Astrocyte of the hippocampus (primary cell): ENCODE measurements at regions not wholly inside any gene's neighbourhood (a gene's known extent, or its start where the extent isn't known, plus 50 kb on each side); places are given as distances from the start of the nearest gene placed in this dataset.
"Not testable (repeated sequence)": the region's sequence is repeated elsewhere in the genome, so short reads cannot be mapped to it uniquely, and the experiment has no call there.

Experiments
- DNase-seq: peaks from one replicate; pipeline ENCODE4 v3.0.0; 2011; ENCODE audit warnings: low read depth, low spot score

DNA sequence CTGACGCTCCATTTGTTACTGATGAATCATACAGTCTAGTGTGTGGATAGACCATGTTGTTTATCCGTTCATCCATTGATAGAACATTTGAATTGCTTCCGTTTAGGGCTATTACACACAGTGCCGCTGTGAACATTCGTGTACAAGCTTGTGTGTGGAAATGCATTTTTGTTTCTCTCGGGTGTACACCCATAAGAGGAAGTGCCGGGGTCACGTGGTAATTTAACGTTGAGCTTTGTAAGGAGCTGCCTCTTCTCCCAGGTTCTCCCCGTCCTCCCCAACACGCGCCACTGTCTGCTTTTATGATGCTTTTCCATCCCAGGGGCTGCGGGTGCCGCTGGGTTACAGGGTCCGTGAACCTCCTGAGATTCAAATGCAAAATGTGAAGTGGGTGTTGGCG, 142.3 kb downstream of the IGLL1 start:
- no peak for DNase-seq

- DNase-seq = not testable (repeated sequence)
These were observed 143.0 kb downstream of the IGLL1 start for GRCh38 chr22:23437107-23437395.

GRCh38 chr22:23436354-23437106, 143.6 kb downstream of the IGLL1 start:
- DNase-seq = not testable (repeated sequence)

DNA sequence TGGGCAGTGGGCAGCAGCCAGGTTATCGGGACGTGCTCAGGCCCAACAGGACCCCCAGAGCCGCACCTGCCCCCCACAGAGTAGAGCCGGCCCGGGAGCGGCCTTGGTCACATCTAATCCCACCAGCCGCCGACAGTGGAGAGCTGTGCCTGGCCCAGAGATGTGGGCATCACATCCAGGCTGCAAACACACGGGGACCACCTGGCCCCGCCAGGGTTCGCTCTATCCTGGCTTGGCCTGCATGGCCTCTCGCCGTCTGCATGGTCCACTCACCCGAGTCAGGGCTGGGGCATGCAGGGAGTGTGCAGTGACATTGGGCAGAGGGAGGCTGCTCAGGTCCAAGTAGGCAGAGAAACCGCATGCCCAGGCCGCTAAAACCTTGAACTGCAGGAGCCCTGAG, 144.9 kb downstream of the IGLL1 start:
- DNase-seq = not testable (repeated sequence)

DNA sequence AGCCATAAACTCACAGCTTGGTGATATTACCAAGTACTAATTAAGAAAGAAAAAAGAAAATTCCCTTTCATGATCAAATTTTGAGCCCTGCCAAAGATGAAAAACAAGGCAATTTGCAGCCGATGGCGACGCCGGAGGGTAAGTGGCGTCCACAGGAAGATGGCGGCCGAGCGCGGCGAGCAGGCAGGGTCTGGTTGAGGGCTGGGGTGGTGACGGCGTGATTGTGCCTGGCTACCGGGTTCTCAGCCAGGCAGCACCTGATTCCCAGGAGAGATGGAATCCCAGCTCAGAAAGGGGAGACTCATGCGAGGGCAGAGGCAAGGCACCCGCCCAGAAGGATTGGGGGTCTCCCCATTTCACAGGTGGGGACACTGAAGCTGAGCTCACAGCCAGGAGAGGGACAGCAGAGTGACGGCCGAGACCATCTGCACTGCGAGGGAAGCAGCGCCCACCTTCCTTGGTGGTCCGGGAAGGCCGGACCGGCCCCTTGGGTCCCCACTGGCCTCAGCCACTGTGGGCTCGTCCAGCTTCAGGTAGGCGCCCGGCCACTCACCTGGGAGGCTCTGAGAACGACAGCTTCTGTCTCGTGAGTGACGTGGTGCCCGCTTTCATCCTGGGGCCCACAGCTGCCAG, 145.8 kb downstream of the IGLL1 start:
- DNase-seq = not testable (repeated sequence)

- peak; percentile 18 for DNase-seq
These were observed 146.7 kb downstream of the IGLL1 start for GRCh38 chr22:23433127-23434005.

DNA sequence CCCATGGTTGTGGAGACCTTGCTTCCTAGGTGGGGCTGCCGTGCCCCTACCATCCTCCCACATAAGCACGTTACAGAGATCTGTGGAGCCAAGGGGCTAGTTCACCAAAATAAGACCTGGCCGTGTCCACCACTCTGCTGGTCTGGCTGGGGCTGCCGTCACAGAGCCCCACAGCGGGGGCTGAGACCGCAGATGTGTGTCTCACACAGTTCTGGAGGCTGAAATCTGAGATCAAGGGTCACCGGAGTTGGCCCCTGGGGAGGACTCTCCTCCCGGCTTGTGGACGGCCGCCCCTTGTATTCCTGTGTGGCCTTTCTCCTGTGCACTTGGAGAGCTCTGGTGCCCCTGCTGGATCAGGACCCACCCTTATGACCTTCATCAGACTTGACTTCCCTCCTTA, 147.4 kb downstream of the IGLL1 start:
- not testable (repeated sequence) for DNase-seq

DNA sequence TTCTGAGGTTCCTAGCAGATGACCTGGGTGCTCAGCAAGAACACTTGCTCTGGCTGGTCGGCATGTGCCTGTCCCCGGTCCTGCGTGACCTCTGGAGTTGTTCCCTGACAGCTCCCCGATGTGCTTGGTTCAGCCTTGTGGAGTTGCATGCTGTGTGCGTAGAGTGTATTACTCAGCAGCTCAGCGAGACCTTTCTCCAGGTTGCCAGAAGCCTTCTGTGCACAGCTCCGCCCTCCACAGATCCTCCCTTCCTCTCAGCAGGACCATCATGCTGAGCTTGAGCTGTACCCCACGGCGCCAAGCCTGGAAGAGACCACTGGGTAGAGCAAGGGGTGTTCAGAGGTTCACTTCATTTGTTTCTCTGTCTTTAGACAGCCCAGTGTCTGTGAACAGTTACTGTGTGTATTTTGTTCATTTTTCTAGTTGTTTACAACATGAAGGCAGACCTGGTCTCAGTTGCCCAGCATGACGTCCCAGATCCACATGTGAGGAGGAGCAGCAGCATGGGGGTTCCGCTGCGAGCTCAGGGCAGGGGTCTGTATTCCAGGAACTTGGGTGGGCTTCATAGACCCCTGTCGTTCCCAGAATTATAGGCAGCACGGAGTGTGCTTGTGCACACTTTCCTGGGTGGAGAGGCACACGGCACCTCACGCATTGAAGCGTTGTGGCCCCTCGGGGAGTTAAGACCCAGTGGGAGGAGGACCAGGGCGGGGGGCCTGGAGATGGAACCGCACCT, 148.6 kb downstream of the IGLL1 start:
- peak; percentile 8 for DNase-seq

GRCh38 chr22:23424551-23425068, 155.5 kb downstream of the IGLL1 start:
- not testable (repeated sequence) for DNase-seq

DNA sequence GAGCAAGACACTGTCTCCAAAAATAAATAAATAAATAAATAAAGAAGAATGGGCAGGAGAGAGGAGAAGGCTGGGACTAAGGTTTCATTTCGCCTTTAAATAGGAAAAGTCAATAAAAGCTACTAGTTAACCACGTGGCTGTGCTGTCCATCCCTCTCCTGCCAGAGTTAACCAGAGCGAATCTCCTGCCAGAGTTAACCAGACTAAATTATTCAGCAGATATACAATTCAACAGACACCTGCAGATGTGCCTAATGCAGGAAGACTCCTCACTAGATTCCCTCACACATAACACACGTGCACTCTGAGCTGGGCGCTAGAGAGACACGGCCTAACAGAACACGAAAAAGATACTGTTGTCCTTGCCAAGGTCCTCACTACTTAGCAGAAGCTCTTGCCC, 156.1 kb downstream of the IGLL1 start:
- DNase-seq = no peak

- DNase-seq = not testable (repeated sequence)
These were observed 157.8 kb downstream of the IGLL1 start for GRCh38 chr22:23422281-23422680.

DNA sequence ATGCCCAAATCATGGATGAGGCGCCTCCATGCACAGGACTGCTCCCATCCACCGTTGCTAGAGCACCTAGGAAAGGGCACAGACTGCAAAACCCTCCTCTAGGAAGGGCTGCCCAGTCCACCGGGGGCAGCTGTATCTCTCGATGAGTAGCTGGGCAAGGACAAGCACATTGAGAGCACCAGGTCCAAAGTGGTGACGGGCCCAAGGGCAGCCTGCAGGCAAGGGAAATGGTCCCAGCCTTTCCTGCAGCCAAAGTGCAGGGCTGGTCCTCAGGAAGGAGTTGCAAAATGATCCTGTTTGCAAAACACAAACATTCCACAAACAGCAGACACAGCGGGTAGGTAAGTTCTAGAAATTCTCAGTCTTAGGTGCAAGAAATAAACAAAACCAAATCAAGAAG, 158.8 kb downstream of the IGLL1 start:
- DNase-seq = not testable (repeated sequence)

DNA sequence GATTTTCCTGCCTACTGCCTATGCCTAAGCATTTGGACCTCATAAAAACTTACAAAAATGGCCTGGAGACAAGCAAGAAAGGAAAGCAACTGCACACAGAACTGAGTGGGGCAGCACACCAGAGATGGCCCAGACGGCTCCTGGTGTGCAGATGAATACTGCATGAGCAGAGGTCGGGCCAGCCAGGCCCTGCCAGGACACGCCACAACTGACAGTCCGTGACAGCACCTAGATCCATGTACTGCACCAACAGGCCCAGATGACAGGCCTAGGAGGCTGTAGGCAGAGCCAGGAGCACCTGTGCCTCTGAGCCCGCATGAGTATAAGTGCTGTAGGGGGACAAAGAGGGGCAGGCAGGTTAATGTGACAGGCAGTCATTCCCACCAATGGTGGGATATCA, 160.2 kb downstream of the IGLL1 start:
- DNase-seq = no peak

- no peak for DNase-seq
These were observed 160.9 kb downstream of the IGLL1 start for GRCh38 chr22:23419171-23419570.

- no peak for DNase-seq
These were observed 161.8 kb downstream of the IGLL1 start for GRCh38 chr22:23418159-23418788.

DNA sequence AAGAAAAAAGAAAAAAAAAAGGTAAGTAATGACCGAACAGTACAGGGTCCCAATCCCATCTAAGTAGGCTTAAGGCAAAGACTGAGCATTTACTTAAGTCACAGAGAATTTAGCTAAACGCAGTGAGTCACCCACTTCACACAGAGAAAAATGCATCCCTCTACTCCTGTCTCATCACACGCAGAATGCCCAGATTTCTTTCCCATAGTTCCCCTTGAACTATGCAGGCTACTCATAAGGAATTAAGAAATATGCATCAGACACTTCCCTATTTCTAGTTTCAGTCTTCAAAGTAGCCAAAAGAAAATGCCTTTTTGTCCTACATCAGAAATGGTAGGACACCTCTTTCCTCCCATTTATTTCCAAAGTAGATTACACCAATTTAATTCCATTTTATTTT, 162.8 kb downstream of the IGLL1 start:
- DNase-seq = peak; percentile 20

DNA sequence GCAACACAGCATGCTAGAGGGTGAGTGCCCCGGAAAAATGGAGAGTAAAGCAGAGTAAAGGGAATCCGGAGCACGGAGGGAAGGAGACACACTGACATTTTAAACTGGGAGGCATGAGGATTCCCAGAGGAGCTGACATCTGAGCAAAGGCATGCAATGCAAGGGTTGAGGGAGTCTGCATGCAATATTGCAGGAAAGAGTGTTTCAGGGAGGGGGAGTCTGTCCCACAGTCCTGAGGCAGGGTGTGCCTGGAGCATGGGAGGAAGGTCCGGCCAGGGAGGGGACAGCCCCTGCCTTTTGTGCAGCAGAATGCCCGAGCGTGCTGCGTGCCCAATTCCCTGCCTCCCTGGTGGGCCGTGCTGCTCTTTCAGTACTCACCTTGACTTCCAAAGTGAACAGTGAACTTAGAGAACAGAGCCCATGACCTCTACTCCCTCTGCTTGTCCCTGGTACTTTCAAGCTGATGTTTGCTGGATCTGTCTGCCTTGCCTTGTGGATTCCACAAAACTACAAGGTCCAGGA, 163.9 kb downstream of the IGLL1 start:
- DNase-seq = not testable (repeated sequence)

DNA sequence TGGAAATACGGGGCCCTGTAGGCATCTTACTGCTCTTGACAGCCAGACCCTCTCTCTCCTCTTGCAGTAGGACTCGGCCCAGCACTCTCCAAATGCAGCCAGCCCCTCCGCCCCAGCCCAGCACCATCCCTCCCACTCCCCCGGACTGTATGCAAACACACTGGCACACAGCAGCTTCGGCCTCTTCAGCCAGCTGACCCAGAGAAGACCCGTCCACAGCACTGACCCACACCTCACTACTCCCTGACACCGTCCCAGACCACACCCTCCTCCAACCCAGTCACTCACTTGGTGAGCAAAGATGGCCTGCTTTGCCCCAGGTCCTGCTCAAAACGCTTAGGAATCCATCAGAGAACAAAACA, 164.6 kb downstream of the IGLL1 start:
- DNase-seq = no peak

- DNase-seq = no peak
These were observed 165.2 kb downstream of the IGLL1 start for GRCh38 chr22:23414727-23415489.

DNA sequence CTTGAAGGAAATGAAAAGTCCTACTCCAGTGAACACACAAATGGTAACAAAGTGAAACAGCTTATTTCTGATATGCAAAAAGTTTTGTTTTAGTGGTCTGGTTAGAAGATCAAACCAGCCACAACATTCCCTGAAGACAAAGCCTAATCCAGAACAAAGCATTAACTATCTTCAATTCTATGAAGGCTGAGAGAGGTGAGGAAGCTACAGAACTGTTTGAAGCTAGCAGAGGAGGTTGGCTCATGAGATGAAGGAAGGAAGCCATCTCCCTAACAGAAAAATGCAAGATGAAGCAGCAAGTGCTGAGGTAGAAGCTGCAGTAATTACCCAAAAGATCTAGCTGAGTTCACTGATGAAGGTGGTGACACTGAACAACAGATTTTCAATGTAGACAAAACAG, 168.4 kb downstream of the IGLL1 start:
- no peak for DNase-seq
